Breast epithelium (tissue), 4 donors: ENCODE measurements at regions not wholly inside any gene's neighbourhood (a gene's known extent, or its start where the extent isn't known, plus 50 kb on each side); places are given as distances from the start of the nearest gene placed in this dataset.

Experiments
- DNase-seq, 2 donors: peaks; one replicate each; pipeline ENCODE4 v3.0.0-alpha.2; 2019; ENCODE audit warnings: low spot score in 2 of 2
- H3K27ac ChIP-seq, 2 donors: fragments of 200-600 bp; sonication (generic) in 1 of 2; one replicate each; pipeline ENCODE4 v1.5.1; 2016 to 2019; ENCODE audit warnings: mild to moderate bottlenecking in 1 of 2
- H3K27me3 ChIP-seq, 2 donors: fragments of 200-600 bp; sonication (generic) in 1 of 2; one replicate each; pipeline versions ENCODE4 v1.5.1 to v1.6.0; 2017 to 2019; ENCODE audit warnings: control low read depth in 1 of 2, mild to moderate bottlenecking in 1 of 2
- H3K36me3 ChIP-seq: fragments of 200-600 bp; one replicate; pipeline ENCODE4 v1.5.1; 2019
- H3K4me1 ChIP-seq, 2 donors: fragments of 200-600 bp; sonication (generic); one replicate each; pipeline ENCODE4 v1.5.1; 2016 to 2019; ENCODE audit warnings: control low read depth in 1 of 2
- H3K4me3 ChIP-seq, 3 donors: fragments of 200-600 bp; sonication (generic); 1 replicate in 2 of 3; 2 replicates in 1 of 3; pipeline ENCODE4 v1.5.1; 2016 to 2019; ENCODE audit warnings: mild to moderate bottlenecking in 3 of 3, moderate library complexity in 2 of 3
- H3K9me3 ChIP-seq, 2 donors: fragments of 200-600 bp; sonication (generic) in 1 of 2; one replicate each; pipeline ENCODE4 v1.5.1; 2016 to 2019; ENCODE audit warnings: control low read depth in 1 of 2
- POLR2A ChIP-seq: fragments of 450-650 bp; IDR thresholded peaks from one replicate; pipeline ENCODE4 v1.6.1; 2016; ENCODE audit warnings: antibody characterized with exemption, mild to moderate bottlenecking, moderate library complexity
- POLR2AphosphoS5 ChIP-seq, 3 donors: sonication (generic); formaldehyde crosslinking; IDR thresholded peaks; one replicate each; pipeline ENCODE4 v1.6.1; 2017; ENCODE audit warnings: antibody characterized with exemption in 3 of 3
- intact Hi-C: fragments of 100-400 bp; cut with DNase I; formaldehyde crosslinking; loops from one replicate; pipeline ENCODE4 v1.15.1; 2023; ENCODE audit warnings: low total_unique reads
- TF ChIP-seq, protein P1 (sequence below), 3 donors: fragments of 450-650 bp; IDR thresholded peaks; one replicate each; pipeline ENCODE4 v1.5.1; 2016 to 2017; ENCODE audit warnings: antibody characterized with exemption in 3 of 3, mild to moderate bottlenecking in 3 of 3, moderate library complexity in 3 of 3

- no peak for DNase-seq
- Histone ChIP-seq H3K9me3 (no peaks in the 10 kb centered on the region), H3K4me1 (no peaks in the 10 kb centered on the region), H3K27me3 (no peaks in the 10 kb centered on the region), H3K4me3 (no peak overlapping the region), H3K27ac (no peak overlapping the region), H3K36me3 (no peaks in the 10 kb centered on the region)
- intact Hi-C loops: loop anchor here (5.0 kb wide), 1 partner anchor 197 kb away; no protein-coding TSS in a partner anchor
- TF ChIP-seq POLR2AphosphoS5 (IDR thresholded peaks at IDR 0.05): no peak
- no peak for TF ChIP-seq POLR2A
- TF ChIP-seq, protein P1, sequence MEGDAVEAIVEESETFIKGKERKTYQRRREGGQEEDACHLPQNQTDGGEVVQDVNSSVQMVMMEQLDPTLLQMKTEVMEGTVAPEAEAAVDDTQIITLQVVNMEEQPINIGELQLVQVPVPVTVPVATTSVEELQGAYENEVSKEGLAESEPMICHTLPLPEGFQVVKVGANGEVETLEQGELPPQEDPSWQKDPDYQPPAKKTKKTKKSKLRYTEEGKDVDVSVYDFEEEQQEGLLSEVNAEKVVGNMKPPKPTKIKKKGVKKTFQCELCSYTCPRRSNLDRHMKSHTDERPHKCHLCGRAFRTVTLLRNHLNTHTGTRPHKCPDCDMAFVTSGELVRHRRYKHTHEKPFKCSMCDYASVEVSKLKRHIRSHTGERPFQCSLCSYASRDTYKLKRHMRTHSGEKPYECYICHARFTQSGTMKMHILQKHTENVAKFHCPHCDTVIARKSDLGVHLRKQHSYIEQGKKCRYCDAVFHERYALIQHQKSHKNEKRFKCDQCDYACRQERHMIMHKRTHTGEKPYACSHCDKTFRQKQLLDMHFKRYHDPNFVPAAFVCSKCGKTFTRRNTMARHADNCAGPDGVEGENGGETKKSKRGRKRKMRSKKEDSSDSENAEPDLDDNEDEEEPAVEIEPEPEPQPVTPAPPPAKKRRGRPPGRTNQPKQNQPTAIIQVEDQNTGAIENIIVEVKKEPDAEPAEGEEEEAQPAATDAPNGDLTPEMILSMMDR (IDR thresholded peaks at IDR 0.05): no peak
Measured at GRCh38 chr3:11924518-11924917, 77.8 kb upstream of the TAMM41 start.

- no peaks in the 10 kb centered on the region for H3K9me3 ChIP-seq
- intact Hi-C loops: no loop called here
- no peaks in the 10 kb centered on the region for H3K4me1 ChIP-seq
- H3K27me3 ChIP-seq: no peaks in the 10 kb centered on the region
- TF ChIP-seq POLR2A (no peak), POLR2AphosphoS5 (IDR thresholded peaks at IDR 0.05) (no peak)
- TF ChIP-seq, protein P1 (IDR thresholded peaks at IDR 0.05): no peak
- no peak overlapping the region for H3K4me3 ChIP-seq
- H3K36me3 ChIP-seq: no peaks in the 10 kb centered on the region
- DNase-seq: no peak
- no peak overlapping the region for H3K27ac ChIP-seq
Measured at GRCh38 chr3:11928381-11928780, 75.8 kb upstream of the SYN2 start.

GRCh38 chr3:11929531-11929930, 74.7 kb upstream of the SYN2 start:
- no peak for DNase-seq
- Histone ChIP-seq H3K27ac (no peak overlapping the region), H3K27me3 (no peaks in the 10 kb centered on the region), H3K9me3 (no peaks in the 10 kb centered on the region), H3K4me3 (no peak overlapping the region), H3K4me1 (no peaks in the 10 kb centered on the region), H3K36me3 (no peaks in the 10 kb centered on the region)
- no peak for TF ChIP-seq POLR2AphosphoS5 (IDR thresholded peaks at IDR 0.05)
- no peak for TF ChIP-seq POLR2A
- TF ChIP-seq, protein P1 (IDR thresholded peaks at IDR 0.05): no peak
- intact Hi-C loops: no loop called here

DNA sequence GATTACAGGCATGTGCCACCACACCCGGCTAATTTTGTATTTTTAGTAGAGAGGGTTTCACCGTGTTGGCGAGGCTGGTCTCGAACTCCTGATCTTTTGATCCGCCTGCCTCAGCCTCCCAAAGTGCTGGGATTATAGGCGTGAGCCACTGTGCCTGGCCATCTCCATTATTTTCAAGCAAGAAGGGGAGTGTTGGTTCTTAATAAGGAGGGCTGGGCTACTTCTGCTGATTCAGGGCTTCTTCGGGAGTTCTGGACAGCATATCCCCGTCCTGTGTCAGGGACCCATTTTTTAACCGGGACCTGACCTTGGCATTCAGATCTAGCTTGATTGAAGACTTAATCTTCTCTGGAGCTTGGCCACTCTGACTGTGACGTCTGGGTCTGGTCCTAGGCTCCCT, 74.1 kb upstream of the SYN2 start:
- TF ChIP-seq POLR2AphosphoS5 (IDR thresholded peaks at IDR 0.05): no peak
- TF ChIP-seq, protein P1 (IDR thresholded peaks at IDR 0.05): no peak
- TF ChIP-seq POLR2A: no peak
- DNase-seq: no peak
- Histone ChIP-seq H3K4me1 (no peaks in the 10 kb centered on the region), H3K9me3 (no peaks in the 10 kb centered on the region), H3K4me3 (no peak overlapping the region), H3K36me3 (no peaks in the 10 kb centered on the region), H3K27me3 (no peaks in the 10 kb centered on the region), H3K27ac (no peak overlapping the region)
- intact Hi-C loops: no loop called here

DNA sequence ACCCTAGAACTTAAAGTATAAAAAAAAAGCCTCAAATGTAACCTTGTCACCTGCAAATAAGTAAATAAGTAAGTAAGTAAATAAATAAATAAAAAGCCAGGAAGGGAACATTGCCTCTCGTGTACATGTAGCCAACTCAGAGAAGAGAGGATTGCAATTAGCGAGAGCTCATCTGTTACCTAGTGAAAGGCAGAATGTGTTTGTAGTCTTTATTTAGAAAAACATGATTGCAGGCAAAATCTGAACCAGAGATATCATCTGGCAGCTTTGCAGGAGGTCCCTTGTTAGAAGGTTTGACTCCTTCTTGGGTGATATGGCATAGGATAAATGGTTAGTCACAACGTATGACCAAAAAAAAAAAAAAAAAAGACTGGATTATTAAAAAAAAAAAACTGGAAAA, 71.6 kb upstream of the SYN2 start:
- no peak overlapping the region for H3K27ac ChIP-seq
- no peak for DNase-seq
- no peaks in the 10 kb centered on the region for H3K4me1 ChIP-seq
- H3K4me3 ChIP-seq: no peak overlapping the region
- TF ChIP-seq, protein P1 (IDR thresholded peaks at IDR 0.05): no peak
- TF ChIP-seq POLR2AphosphoS5 (IDR thresholded peaks at IDR 0.05): no peak
- TF ChIP-seq POLR2A: no peak
- H3K27me3 ChIP-seq: no peaks in the 10 kb centered on the region
- H3K9me3 ChIP-seq: no peaks in the 10 kb centered on the region
- intact Hi-C loops: no loop called here
- H3K36me3 ChIP-seq: no peaks in the 10 kb centered on the region
